Pancreas (tissue), 10 donors: ENCODE measurements at regions not wholly inside any gene's neighbourhood (a gene's known extent, or its start where the extent isn't known, plus 50 kb on each side); places are given as distances from the start of the nearest gene placed in this dataset.

Experiments used
- ATAC-seq, 4 donors: fragments of 200-7000 bp; cut with Tn5 transposase; one replicate each; pipeline versions ENCODE4 v1.8.0 to v1.9.1; 2020; ENCODE audit warnings: mild to moderate bottlenecking in 4 of 4, moderate library complexity in 4 of 4
- DNase-seq, 6 donors: peaks; one replicate each; pipeline ENCODE4 v3.0.0-alpha.2; 2020
- FAIRE-seq: peaks from 2 replicates; lab custom pipeline; 2012; peaks lifted over from hg19 to GRCh38; lab: Jason Lieb, UNC
- H3K27ac ChIP-seq, 4 donors: fragments of 200-600 bp; sonication (generic); 1 replicate in 3 of 4; 2 replicates in 1 of 4; pipeline versions ENCODE4 v1.5.0 to v1.8.0; 2020
- H3K27me3 ChIP-seq, 4 donors: fragments of 200-600 bp; one replicate each; pipeline ENCODE4 v1.8.0; 2021
- H3K36me3 ChIP-seq, 3 donors: fragments of 200-600 bp; sonication (generic) in 1 of 3; one replicate each; pipeline versions ENCODE4 v1.5.0 to v1.8.0; 2020 to 2021
- H3K4me1 ChIP-seq, 3 donors: fragments of 200-600 bp; one replicate each; pipeline ENCODE4 v1.8.0; 2021
- H3K4me3 ChIP-seq, 4 donors: fragments of 200-600 bp; sonication (generic) in 2 of 4; one replicate each; pipeline versions ENCODE4 v1.5.0 to v1.8.0; 2020 to 2021
- H3K9me3 ChIP-seq, 4 donors: fragments of 200-600 bp; one replicate each; pipeline ENCODE4 v1.8.0; 2021
- WGBS, 2 donors: extraction: QIAGEN DNeasy Blood & Tissue Kit; methylation state at CpG; one replicate each; pipeline ENCODE4 v1.1.7; 2013; 5-methylcytosine and 5-hydroxymethylcytosine counted together
- intact Hi-C, 3 donors: fragments of 100-400 bp; cut with DNase I; formaldehyde crosslinking; loops; one replicate each; pipeline versions ENCODE4 v1.11.1 to v1.14.2; 2022
- TF ChIP-seq, protein P1 (sequence below), 4 donors: fragments of 200-600 bp; sonication (generic) in 3 of 4; IDR thresholded peaks; one replicate each; pipeline versions ENCODE4 v1.5.0 to v1.8.0; 2021; ENCODE audit warnings: antibody characterized with exemption in 4 of 4
- donor health status: healthy with polysubstance abuse.
- donor health status: DM: no; HTN: no; CAD: no; lungs with moderate emphysema.
- donor health status: DM: no; HTN: no; CAD: no.
- donor health status: control.
- donor health status: control.
- donor health status: Bipolar disorder and iron deficiency.
- donor health status: DM: yes; HTN: yes; CAD: no.
- donor health status: DM: no; HTN: no; CAD: no.
- donor health status: DM: no; HTN: no; CAD: no.
- donor health status: DM: yes; HTN: yes; CAD: no.

- Histone ChIP-seq H3K27me3 (no peaks in the 10 kb centered on the region), H3K9me3 (no peaks in the 10 kb centered on the region), H3K4me1 (no peaks in the 10 kb centered on the region), H3K27ac (no peak overlapping the region), H3K4me3 (no peak overlapping the region), H3K36me3 (no peaks in the 10 kb centered on the region)
- FAIRE-seq (no peak), DNase-seq (no peak), ATAC-seq (no peak)
- TF ChIP-seq, protein P1, sequence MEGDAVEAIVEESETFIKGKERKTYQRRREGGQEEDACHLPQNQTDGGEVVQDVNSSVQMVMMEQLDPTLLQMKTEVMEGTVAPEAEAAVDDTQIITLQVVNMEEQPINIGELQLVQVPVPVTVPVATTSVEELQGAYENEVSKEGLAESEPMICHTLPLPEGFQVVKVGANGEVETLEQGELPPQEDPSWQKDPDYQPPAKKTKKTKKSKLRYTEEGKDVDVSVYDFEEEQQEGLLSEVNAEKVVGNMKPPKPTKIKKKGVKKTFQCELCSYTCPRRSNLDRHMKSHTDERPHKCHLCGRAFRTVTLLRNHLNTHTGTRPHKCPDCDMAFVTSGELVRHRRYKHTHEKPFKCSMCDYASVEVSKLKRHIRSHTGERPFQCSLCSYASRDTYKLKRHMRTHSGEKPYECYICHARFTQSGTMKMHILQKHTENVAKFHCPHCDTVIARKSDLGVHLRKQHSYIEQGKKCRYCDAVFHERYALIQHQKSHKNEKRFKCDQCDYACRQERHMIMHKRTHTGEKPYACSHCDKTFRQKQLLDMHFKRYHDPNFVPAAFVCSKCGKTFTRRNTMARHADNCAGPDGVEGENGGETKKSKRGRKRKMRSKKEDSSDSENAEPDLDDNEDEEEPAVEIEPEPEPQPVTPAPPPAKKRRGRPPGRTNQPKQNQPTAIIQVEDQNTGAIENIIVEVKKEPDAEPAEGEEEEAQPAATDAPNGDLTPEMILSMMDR (IDR thresholded peaks at IDR 0.05), result no peak
- 56 to 60% methylated on average over 9 of the region's 9 CpGs for WGBS, 2 donors
- intact Hi-C loops, result loop anchor here in 2 of 3 donors (5.0 to 10.0 kb wide), 2 partner anchors 137 to 410 kb away; no protein-coding TSS in a partner anchor
Measured at GRCh38 chr19:28874742-28875141, 338.2 kb downstream of the UQCRFS1 start.

- Histone ChIP-seq H3K36me3 (no peaks in the 10 kb centered on the region), H3K27ac (no peak overlapping the region), H3K9me3 (no peaks in the 10 kb centered on the region), H3K4me1 (no peaks in the 10 kb centered on the region), H3K27me3 (no peaks in the 10 kb centered on the region), H3K4me3 (no peak overlapping the region)
- FAIRE-seq, result no peak
- TF ChIP-seq, protein P1 (IDR thresholded peaks at IDR 0.05), result no peak
- intact Hi-C loops, result loop anchor here in 1 of 3 donors (10.0 kb wide), 1 partner anchor 408 kb away; no protein-coding TSS in a partner anchor
- ATAC-seq, result no peak
- no peak for DNase-seq
- 41 to 46% methylated on average over 2 of the region's 2 CpGs for WGBS, 2 donors
Measured at GRCh38 chr19:28873301-28873700, 339.6 kb downstream of the UQCRFS1 start.

DNA sequence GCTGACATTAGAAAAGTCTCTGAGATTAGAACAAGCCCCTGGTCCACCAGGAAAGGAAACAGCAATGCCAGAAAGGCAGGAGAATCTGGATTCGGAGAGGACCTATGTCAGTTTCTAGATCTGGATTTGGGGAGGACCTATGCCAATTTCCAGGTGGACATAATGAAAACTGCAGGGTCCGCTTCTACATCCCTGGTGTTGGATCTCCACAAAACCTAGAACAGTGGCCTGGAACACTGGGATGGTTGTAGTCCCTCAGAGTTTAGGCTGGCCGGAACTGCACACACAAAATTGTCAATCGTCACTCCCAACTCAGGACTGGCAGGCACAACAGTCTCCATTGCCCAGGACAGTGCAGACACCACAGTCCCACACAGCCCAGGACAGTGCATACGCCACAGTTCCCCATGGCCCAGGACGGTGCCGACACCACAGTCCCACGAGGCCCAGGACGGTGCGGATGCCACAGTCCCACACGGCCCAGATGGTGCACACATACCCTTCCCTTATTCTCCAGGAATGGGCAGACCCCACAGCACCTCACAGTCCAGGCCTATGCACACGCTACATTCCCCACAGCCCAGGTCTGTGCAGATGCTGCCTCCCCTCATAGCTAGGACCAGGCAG, 341.7 kb downstream of the UQCRFS1 start:
- FAIRE-seq (no peak), ATAC-seq (no peak), DNase-seq (no peak)
- Histone ChIP-seq H3K36me3 (no peaks in the 10 kb centered on the region), H3K4me3 (no peak overlapping the region), H3K27me3 (no peaks in the 10 kb centered on the region), H3K9me3 (no peaks in the 10 kb centered on the region), H3K4me1 (no peaks in the 10 kb centered on the region), H3K27ac (no peak overlapping the region)
- 82 to 89% methylated on average over 12 of the region's 12 CpGs for WGBS, 2 donors
- intact Hi-C loops, result loop anchor here in 1 of 3 donors (10.0 kb wide), 1 partner anchor 406 kb away; no protein-coding TSS in a partner anchor
- TF ChIP-seq, protein P1 (IDR thresholded peaks at IDR 0.05), result no peak

- no peaks in the 10 kb centered on the region for H3K9me3 ChIP-seq
- H3K27ac ChIP-seq, result no peak overlapping the region
- H3K36me3 ChIP-seq, result no peaks in the 10 kb centered on the region
- H3K4me1 ChIP-seq, result peaks cover 4 to 9% (median 7%) of the 10 kb centered on the region in 3 donors
- FAIRE-seq, result no peak
- TF ChIP-seq, protein P1 (IDR thresholded peaks at IDR 0.05), result no peak
- intact Hi-C loops, result no loop called here
- no peaks in the 10 kb centered on the region for H3K27me3 ChIP-seq
- WGBS, 2 donors, result 52 to 65% methylated on average over 5 of the region's 5 CpGs
- no peak for ATAC-seq
- DNase-seq, result no peak
- no peak overlapping the region for H3K4me3 ChIP-seq
Measured at GRCh38 chr19:28869459-28869858, 343.5 kb downstream of the UQCRFS1 start.

DNA sequence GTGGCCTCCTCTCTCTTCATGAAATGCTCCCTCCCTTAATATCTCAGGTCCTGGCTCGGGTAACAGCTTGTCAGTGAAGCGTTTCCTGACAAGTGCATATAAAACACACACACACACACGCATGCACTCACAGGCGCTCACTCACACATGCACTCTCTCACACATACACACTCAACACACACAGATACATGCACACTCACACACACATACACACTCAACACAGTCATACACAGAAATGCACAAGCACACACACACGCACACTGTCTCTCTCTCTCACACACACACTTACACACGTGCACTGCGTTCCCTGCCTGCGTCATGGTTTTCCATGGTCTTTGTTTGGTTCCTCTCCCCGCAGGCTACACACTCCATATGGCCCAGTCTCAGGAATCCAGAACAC, 344.1 kb downstream of the UQCRFS1 start:
- no peak for DNase-seq
- H3K4me1 ChIP-seq, result peaks cover 4 to 12% (median 11%) of the 10 kb centered on the region in 3 donors
- no peaks in the 10 kb centered on the region for H3K36me3 ChIP-seq
- WGBS, 2 donors, result 82 to 92% methylated on average over 9 of the region's 9 CpGs
- no peak for ATAC-seq
- TF ChIP-seq, protein P1 (IDR thresholded peaks at IDR 0.05), result no peak
- no peaks in the 10 kb centered on the region for H3K27me3 ChIP-seq
- no peak overlapping the region for H3K4me3 ChIP-seq
- H3K9me3 ChIP-seq, result no peaks in the 10 kb centered on the region
- FAIRE-seq, result no peak
- H3K27ac ChIP-seq, result no peak overlapping the region
- intact Hi-C loops, result no loop called here
